ENCODE measurements at regions not wholly inside any gene's neighbourhood (a gene's known extent, or its start where the extent isn't known, plus 50 kb on each side); places are given as distances from the start of the nearest gene placed in this dataset.
A peak's percentile ranks its signal among the peaks of the same experiment; 100 is the strongest.

GRCh38 chr12:105977652-105978051 is 161.1 kb downstream of the NUAK1 start:
- DNase-seq, result no peak

- no peak for DNase-seq
These were observed 160.5 kb downstream of the NUAK1 start for GRCh38 chr12:105978276-105978675.

- no peak for DNase-seq
These were observed 160.1 kb downstream of the NUAK1 start for GRCh38 chr12:105978686-105979085.

- peak; percentile 87 for DNase-seq
These were observed 158.7 kb downstream of the NUAK1 start for GRCh38 chr12:105980085-105980484.

- no peak for DNase-seq
These were observed 158.2 kb downstream of the NUAK1 start for GRCh38 chr12:105980533-105980932.

- DNase-seq, result peak; percentile 78
These were observed 156.7 kb downstream of the NUAK1 start for GRCh38 chr12:105982022-105982421.

GRCh38 chr12:105983622-105984320 is 155.0 kb downstream of the NUAK1 start:
- DNase-seq, result no peak

GRCh38 chr12:105985383-105985782 is 153.4 kb downstream of the NUAK1 start:
- DNase-seq, result no peak

- no peak for DNase-seq
These were observed 151.7 kb downstream of the NUAK1 start for GRCh38 chr12:105986779-105987684.

- no peak for DNase-seq
These were observed 151.1 kb downstream of the NUAK1 start for GRCh38 chr12:105987685-105988035.

GRCh38 chr12:105992849-105993740 is 145.7 kb downstream of the NUAK1 start:
- no peak for DNase-seq

- no peak for DNase-seq
These were observed 144.8 kb downstream of the NUAK1 start for GRCh38 chr12:105993766-105994555.

GRCh38 chr12:105995961-105996431 is 142.8 kb downstream of the NUAK1 start:
- DNase-seq, result no peak

- no peak for DNase-seq
These were observed 140.2 kb downstream of the NUAK1 start for GRCh38 chr12:105998561-105998960.

GRCh38 chr12:106000382-106001104 is 138.2 kb downstream of the NUAK1 start:
- no peak for DNase-seq

- no peak for DNase-seq
These were observed 137.5 kb downstream of the NUAK1 start for GRCh38 chr12:106001105-106001836.

GRCh38 chr12:106001837-106002218 is 136.9 kb downstream of the NUAK1 start:
- DNase-seq, result no peak

- DNase-seq, result no peak
These were observed 135.5 kb downstream of the NUAK1 start for GRCh38 chr12:106003297-106003696.

- DNase-seq, result no peak
These were observed 134.5 kb downstream of the NUAK1 start for GRCh38 chr12:106004289-106004688.

GRCh38 chr12:106006382-106006781 is 132.4 kb downstream of the NUAK1 start:
- DNase-seq, result no peak

- DNase-seq, result no peak
These were observed 131.8 kb downstream of the NUAK1 start for GRCh38 chr12:106006940-106007339.
